ENCODE measurements at regions not wholly inside any gene's neighbourhood (a gene's known extent, or its start where the extent isn't known, plus 50 kb on each side); places are given as distances from the start of the nearest gene placed in this dataset.

DNA sequence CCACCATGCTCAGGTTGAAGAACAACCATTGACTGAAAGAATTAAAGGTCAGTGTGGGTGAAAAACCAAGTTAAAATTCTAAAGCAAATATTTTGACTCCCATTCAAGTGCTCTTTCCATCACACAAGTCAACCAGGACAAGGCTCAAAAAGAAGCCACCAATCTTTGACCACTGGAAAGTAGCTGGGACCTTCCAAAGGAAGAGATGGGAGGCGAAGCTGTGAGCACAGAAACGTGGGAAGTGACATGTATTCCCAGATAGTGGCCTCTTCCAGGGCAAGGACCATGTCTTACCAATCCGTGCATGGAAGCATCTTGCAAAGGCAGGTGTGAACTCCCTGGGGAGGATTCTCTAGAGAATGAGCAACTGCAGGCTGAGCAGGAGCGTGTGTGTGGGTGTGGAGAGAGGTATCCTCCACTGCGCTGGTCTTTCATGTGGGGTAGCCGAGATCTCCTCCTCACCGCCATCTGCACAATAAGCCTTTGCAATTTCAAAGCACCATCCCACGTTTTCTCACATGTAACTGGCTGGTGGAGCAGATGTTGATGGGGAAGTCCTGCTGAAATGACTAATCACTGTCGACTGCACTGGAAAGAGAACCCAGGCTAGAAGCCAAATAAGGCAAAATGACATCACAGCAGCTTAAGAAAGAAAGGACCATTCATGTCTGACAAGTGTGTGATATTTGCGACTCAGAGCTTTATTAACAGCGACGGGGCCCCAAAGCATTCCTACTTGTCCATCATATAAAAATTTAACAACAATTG is 189.4 kb upstream of the RREB1 start:
- no peak for DNase-seq (ENCODE audit: low spot score)

DNA sequence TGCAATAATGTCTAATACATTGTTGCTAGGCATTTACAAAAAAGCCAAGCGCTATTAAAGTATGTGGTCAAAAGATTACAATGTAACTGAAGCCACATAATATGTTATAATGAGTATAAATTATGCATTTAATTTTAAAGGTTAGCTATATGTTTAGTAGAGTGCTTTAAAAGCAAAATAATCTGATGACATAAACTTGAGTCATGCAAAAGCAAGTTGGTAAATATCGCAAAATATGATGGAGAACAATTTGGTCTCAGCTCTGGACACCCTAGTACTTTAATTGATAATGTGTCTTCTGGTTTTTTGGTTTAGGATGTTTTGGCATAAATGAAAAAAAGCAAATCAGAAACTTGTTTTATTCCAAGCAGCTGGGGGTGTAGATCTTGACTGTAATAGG is 188.6 kb upstream of the RREB1 start:
- no peak for DNase-seq (ENCODE audit: low spot score)

DNA sequence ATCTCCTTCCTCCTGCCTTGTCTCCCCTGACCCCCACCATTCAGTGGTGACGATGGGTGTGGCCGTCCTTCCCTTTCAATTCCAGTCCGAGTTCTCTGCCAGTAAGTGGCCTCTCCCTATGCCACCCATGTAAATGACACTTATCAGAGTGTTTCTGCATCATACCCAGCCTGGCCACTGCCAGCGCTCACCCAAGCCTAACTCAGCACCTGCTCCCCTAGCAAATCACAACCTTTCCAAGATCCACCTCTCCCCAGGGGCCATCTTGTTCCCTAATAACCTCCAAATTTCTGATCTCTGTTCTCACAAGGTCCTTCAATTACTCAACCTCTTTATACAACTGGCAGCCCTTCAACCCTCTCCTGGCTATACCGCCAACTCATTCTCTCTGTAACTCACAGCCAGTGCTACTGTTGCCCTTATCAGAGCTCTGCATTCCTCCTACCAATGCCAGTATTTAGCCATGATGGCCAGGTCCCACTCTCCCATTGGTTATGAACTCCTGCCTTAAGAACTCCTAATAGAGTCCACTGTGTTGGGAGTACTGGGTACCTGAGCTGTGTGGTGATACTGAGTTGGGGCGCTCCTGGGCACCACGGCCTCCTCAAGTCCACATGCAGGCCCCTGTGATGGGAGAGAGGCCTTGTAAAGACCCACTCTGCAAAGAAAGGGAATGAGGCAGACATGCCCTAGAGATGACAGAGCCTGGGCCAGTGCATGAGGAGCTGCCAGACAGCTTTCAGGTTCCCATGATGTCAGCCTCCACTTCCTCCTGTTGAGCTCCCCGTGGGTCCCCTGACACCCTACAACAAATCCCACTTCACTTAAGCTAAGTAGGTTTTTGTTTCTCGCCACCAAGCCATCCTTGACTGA is 187.4 kb upstream of the RREB1 start:
- DNase-seq (ENCODE audit: low spot score), result peak; percentile 38

DNA sequence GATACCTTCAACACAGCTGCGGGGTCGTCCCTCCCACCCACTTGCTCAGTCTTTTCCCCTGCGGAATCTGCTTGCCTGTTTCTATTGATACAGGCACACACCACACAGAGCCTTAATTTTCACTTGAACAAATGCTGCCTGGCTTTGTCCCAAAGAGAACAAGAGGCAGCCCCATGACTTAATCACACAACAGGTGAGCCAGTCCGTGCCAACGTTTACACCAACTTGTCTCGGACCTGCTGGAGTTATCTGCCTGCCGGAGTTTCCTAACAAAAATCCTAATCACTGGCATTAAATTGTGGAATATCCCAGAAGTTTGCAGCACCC is 186.8 kb upstream of the RREB1 start:
- DNase-seq (ENCODE audit: low spot score), result no peak

DNA sequence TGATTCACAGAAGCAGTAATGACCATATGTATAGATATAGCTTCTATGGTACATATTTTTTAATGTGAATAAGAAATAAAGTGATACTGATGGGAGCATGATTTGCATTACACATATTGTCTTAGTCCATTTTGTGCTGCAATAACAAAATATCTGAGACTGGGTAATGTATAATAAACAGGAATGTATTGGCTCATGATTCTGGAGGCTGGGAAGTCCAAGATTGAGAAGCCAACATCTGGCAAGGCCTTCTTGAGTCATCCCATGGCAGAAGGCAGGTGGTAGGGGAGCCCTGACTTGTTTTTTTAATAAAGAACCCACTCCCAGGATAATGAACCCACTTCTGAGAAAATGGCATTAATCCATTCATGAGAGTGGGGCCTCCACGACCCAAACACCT is 185.6 kb upstream of the RREB1 start:
- DNase-seq (ENCODE audit: low spot score), result no peak

DNA sequence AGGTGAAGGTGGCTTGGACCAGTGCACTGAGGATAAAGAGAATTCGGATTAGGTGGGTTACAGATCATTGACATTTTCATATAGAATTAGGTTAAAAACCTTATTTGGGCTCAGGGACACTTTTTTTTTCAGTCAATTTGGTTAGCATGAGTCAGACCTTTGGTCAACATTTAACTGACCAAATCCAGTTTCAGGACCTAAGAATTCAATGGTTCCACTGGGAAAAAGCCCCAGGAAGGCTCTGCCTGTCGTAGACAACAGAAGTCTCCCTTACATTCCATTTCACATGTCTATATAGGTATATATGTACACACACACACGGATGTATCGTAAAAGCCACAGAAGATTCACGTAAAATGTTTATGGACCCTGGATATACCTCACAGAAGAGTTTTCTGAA is 184.2 kb upstream of the RREB1 start:
- no peak for DNase-seq (ENCODE audit: low spot score)

DNA sequence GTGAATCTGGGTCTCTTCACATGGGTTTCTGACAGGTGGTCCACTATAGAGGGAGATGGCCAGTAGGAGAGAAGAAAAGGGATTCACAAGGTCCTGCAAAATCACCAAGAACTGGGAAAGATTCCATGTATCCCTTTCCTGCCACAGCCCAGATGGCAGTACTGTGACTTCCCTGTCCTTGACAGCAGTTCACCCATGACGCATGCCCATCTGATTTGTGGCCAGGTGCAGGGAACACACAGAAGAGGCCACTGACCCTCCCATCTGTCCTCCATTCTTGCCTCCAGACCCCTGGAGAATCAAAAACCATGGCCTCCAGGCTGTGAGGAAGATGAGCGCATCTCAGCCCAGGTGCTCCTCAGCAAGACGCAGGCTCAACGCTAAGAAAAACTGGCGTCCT is 183.1 kb upstream of the RREB1 start:
- DNase-seq (ENCODE audit: low spot score), result no peak

DNA sequence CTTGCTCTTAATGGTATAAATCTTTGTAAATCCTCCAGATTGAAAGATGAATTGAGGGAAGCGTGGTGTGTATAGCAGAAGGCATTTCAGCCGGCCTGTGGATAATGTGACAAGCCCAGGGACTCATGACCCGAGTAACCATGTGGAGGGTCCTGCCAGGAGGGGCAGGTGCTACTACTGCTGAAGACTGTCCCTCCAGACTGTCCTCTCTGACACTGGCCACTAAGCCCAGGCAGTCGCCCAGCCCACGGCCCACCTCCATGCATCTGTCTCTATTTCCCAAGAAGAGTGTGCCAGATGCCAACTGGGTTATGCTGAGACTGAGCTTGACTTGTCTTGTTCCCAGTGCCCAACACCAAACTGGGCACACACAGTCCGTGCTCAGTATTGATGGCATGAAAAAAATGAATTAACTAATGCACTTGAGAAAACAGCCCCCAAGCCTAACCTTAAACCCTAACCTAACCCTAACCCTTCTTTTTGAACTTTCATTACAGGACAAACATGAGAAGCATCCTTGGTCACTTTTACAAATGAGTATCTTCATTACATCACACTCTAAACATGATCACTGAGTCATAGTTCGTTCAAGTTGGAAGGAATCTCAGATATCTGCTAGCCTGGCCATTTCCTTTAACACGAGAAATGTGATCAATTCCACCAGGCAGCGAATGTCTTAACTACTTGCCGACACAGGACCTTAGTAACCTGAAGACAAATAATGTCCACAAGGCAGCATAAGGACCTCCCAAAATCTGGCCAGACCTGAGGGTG is 182.2 kb upstream of the RREB1 start:
- DNase-seq (ENCODE audit: low spot score), result no peak

DNA sequence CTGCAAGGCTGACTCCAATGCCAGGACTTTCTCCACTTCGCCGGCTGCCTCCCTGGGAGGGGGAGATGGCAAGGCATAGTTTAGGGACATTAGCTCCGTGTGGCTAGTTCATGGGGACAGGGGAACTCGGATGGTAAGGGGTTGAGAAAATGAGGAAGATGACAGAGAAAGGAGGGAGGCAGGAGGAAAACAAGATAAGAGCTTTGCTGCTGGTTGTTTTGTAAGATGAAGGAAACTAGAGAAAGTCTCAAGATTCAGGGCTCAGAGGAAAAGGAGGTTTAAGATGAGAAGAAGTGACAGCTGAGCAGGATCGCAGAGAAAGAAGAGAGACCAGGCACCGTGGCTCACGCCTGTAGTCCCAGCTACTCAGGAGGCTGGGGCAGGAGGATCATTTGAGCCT is 180.9 kb upstream of the RREB1 start:
- DNase-seq (ENCODE audit: low spot score), result no peak

DNA sequence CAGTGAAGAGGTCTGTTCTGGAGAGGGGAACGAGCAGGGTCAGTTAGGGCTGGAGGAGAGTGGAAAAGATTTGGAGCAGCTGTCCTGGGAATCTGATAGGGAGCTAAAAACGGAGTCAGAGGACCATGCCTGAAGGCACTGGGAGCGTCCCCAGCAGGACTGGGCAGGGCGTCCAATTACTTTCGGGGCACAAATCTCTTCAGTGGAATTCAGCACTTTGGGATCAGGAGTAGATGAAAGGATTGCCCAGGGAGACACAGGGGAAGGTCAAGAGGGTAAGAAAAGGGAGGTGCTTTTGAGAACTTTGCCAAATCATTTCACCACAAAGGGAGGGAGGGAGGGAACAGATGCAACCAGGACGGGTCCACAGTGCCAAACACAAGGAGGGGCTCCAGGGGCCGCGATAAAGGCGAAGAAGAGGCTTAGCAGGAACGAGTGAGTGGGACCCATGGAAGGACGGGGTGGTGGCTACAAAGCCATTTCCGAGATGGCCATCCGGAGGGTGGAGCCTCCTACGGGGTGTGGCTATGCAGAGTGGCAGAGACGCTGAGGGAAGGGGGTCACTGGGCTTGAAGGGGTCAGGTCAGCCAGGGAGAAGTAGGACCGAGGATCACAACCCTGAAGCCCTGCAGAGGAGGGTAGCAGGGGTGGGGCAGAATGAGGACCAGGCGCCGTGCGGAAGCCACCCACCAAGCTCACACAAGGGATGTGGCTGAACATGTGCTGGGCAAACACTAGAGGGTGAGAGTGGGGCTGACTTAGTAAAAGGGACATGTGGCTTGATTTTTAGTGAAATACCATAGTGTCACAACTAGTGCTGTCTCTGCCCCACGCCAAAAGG is 180.0 kb upstream of the RREB1 start:
- DNase-seq (ENCODE audit: low spot score), result no peak

DNA sequence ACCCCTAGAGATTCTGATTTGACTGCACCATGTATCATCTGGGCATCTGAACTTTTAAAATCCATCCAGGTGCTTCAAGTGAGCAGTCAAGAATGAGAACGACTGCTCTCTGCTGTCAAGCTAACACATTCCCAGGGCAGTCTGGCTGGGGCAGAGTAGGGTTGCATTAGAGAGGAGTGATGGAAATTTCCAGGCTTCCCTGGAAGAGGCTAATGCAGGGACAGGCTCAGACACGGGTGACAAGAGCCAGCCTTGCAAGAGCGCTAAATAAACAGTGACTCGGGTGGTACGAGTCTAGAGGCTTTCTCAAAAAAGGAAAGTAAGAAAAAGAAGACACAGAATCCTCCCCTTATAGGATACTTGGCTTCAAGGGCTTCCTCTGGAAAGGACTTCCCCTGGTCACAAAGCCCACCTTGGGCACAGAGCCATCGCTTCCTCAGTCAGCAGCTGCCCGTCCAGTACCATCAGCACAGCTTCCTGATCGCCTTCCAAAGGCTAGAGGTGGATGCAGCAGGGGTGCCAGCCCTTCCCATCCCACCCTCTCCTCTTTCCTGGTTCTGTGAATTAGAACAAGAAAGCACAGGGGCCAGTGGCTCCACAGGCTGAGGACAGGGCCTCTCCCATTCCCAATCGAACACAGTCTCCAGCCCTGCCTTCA is 177.4 kb upstream of the RREB1 start:
- DNase-seq (ENCODE audit: low spot score), result no peak

DNA sequence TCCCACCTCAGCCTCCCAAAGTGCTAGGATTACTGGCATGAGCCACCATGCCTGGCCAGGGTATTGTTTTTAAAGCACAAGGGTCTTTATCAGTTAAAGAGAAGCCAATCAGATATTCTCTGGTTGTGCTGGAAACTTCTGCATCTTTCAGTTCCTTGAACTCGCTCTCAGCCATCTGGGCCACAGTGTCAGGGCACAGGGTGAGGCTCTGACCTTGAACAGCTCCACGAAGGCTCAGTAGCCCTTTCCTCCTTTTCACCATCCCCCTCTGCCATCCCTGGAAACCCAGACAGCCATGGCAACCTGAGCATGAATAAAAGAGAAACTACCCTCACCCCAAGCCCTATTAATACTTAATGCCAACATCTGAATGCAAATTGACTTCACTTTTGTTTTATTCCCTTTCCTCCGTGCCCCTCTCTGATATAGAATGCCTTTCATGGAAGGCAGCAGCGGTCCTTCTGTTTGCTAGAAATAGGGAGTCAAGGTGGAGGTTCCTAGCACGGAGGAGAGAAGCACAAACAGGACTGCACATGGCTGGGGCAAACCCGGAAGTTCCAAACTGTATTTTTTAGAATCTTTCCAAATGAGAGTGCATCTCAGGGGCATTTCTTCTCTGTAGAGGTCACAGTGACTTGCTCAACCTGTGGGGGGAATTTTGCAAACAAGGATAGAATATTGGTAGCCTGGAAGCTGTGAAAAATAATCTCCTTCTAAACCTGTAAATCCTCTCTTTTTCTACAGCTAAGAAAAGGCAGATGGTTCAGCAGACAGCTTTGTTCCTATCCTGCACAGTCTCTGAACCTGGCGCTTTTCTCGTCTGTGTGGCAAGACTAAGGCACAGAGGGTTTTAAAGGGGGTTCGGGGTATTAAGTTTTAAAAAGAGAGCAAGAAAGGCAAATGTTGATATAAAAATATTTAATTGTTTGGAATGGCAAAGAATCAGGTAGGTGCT is 176.4 kb upstream of the RREB1 start:
- no peak for DNase-seq (ENCODE audit: low spot score)

DNA sequence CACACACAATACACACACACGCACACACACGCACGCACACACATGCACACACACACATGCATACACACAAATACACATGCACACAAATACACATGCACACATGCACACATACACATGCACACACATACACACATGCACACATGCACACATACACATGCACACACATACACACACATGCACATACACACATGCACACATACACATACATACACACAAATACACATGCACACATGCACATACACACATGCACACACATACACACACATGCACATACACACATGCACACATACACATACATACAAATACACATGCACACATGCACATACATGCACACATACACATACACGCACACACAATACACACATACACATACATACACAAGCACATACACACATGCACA is 175.4 kb upstream of the RREB1 start:
- DNase-seq (ENCODE audit: low spot score), result no peak

DNA sequence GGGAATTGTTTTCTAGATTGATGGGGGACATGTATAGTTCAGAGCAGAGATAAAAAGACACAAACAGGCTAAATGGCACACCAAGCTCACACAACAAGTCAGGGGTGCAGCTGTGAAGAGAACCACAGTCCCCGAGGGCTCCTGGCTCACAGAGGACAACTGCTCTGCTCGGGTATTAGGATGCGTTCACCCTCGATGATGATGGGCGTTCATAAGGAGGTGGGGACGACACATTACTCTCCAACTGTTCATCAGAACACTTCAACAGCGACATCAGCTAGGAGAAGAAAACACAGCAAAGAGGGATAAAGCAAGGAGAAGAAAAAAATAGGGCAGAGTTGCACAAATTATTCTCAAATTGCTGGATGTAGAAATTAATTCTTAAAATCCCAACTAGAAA is 174.8 kb upstream of the RREB1 start:
- DNase-seq (ENCODE audit: low spot score), result no peak

DNA sequence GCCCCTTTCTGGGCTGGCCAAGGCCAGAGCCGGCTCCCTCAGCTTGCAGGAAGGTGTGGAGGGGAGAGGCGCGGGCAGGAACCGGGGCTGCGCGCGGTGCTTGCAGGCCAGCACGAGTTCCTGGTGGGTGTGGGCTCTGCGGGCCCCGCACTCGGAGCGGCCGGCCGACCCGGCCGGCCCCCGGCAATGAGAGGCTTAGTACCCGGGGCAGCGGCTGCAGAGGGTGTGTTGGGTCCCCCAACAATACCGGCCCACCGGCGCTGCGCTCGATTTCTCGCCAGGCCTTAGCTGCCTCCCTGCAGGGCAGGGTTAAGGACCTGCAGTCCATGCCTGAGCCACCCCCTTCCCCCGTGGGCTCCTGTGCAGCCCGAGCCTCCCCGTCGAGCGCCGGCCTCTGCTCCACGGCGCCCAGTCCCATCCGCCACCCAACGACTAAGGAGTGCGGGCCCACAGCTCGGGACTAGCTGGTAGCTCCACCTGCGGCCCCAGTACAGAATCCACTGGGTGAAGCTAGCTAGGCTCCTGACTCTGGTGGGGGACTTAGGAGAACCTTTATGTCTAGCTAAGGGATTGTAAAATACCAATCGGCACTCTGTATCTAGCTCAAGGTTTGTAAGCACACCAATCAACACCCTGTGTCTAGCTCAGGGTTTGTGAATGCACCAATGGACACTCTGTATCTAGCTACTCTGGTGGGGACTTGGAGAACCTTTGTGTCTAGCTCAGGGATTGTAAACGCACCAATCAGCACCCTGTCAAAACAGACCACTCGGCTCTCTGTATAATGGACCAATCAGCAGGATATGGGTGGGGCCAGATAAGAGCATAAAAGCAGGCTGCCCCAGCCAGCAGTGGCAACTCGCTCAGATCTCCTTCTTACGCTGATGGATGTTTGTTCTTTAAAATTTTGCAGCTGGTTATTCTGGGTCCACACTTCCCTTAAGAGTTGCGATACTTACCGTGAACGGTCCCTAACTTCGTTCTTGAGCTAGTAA is 167.4 kb upstream of the RREB1 start:
- DNase-seq (ENCODE audit: low spot score), result no peak

DNA sequence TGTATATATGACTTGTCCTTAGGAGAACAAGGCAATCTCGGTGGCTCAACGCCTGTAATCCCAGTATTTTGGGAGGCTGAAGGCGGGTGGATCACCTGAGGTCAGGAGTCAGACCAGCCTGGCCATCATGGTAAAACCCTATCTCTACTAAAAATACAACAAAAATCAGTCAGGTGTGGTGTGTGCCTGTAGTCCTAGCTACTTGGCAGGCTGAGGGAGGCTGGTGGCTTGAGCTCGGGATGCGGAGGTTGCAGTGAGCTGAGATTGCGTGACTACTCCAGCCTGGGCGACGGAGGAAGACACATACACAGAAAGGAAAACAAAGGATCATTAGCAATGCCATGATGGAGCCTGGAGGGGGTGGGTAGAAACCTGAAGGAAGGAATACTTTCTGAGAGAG is 166.6 kb upstream of the RREB1 start:
- no peak for DNase-seq (ENCODE audit: low spot score)

DNA sequence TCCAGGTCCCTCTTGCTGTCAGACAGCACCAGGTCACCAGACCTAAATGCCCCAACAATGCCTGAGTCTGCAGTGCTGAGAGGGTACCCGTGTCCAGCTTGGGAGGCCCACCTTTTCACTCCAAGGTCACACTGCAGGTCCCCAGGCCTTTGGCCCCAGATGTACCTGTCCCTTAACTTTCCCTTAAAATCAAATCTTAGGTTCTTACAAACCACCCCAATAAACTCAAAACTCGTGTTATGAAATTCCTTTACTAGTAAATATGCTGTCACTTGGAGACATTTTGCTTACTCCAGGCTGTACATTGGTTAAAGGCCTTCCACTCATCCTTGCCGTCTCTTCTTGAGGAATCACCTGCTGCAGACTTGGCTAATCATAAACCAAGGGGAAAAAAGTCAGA is 165.7 kb upstream of the RREB1 start:
- no peak for DNase-seq (ENCODE audit: low spot score)

DNA sequence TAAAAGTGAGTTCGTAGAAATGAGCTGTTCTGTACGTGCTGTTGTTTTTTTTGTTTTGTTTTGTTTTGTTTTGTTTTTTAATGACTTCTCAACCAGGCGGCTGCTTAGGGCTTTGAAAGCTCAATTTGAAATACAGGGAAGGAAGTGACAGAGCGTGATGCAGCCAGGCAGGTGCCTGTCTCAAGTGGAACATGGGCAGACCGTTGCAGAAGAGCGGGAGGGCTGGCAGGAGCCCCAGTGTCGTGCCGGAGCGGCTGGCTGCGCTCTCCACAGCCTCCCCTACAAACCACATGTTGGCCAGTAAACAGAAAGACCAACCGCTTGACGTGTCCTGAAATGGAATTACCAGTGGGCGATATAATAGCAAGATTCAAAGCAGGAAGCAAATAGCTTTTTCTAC is 164.9 kb upstream of the RREB1 start:
- no peak for DNase-seq (ENCODE audit: low spot score)

DNA sequence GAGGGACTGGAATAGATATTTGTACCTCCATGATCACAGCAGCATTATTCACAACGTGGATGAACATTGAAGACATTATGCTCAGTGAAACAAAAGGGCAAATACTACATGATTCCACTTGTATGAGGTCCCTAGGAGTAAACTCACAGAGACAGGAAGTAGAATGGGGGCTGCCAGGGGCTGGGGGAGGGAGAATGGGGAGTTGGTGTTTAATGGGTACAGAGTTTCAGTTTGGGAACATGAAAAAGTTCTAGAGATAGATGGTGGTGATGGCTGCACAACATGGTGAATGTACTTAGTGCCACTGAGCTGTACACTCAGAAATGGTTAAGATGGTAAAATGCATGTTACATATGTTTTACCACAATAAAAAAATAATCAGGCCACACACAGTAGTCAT is 164.3 kb upstream of the RREB1 start:
- no peak for DNase-seq (ENCODE audit: low spot score)
